Natural killer cell (primary cell): ENCODE measurements at regions not wholly inside any gene's neighbourhood (a gene's known extent, or its start where the extent isn't known, plus 50 kb on each side); places are given as distances from the start of the nearest gene placed in this dataset.

ENCODE experiments used
- ATAC-seq, 3 donors: fragments of 150-1000 bp in 2 of 3; fragments of 200-7000 bp in 1 of 3; cut with Tn5 transposase; 1 replicate in 1 of 3; 2 replicates in 2 of 3; pipeline ENCODE4 v1.10.0; 2021; ENCODE audit warnings: mild to moderate bottlenecking in 2 of 3, moderate library complexity in 2 of 3
- DNase-seq, 2 donors: peaks; one replicate each; pipeline versions ENCODE4 v3.0.0 to v3.0.0-alpha.2; 2013 to 2021; ENCODE audit warnings: mixed read lengths in 1 of 2
- H3K27ac ChIP-seq: one replicate; pipeline ENCODE4 v1.5.1; 2013; ENCODE audit warnings: mild to moderate bottlenecking, low read length
- H3K27me3 ChIP-seq: one replicate; pipeline ENCODE4 v1.6.1; 2013; ENCODE audit warnings: low read length; ENCODE audit not compliant: control insufficient read depth, insufficient read depth
- H3K36me3 ChIP-seq: one replicate; pipeline ENCODE4 v1.6.1; 2013; ENCODE audit warnings: low read length; ENCODE audit not compliant: control insufficient read depth, insufficient read depth
- H3K4me1 ChIP-seq: one replicate; pipeline ENCODE4 v1.6.1; 2013; ENCODE audit warnings: low read length; ENCODE audit not compliant: control insufficient read depth, insufficient read depth
- H3K4me3 ChIP-seq: one replicate; pipeline ENCODE4 v1.5.1; 2013; ENCODE audit warnings: low read length
- H3K9me3 ChIP-seq: one replicate; pipeline ENCODE4 v1.6.1; 2013; ENCODE audit warnings: low read length; ENCODE audit not compliant: control insufficient read depth, insufficient read depth
- H3K27ac Mint-ChIP-seq, 2 donors: one replicate each; pipeline ENCODE4 v1.8.0; 2022; ENCODE audit warnings: mild to moderate bottlenecking in 2 of 2, mixed read lengths in 2 of 2, moderate library complexity in 1 of 2
- H3K27me3 Mint-ChIP-seq, 2 donors: one replicate each; pipeline ENCODE4 v1.8.0; 2022; ENCODE audit warnings: low read depth in 2 of 2, mixed read lengths in 2 of 2
- H3K36me3 Mint-ChIP-seq: one replicate; pipeline ENCODE4 v1.8.0; 2022; ENCODE audit warnings: mixed read lengths
- H3K4me1 Mint-ChIP-seq, 2 donors: one replicate each; pipeline ENCODE4 v1.8.0; 2022; ENCODE audit warnings: mixed read lengths in 2 of 2
- H3K4me3 Mint-ChIP-seq: one replicate; pipeline ENCODE4 v1.8.0; 2022; ENCODE audit warnings: mild to moderate bottlenecking, moderate library complexity, mixed read lengths
- H3K9me3 Mint-ChIP-seq, 2 donors: one replicate each; pipeline ENCODE4 v1.8.0; 2022; ENCODE audit warnings: mixed read lengths in 2 of 2
- WGBS: methylation state at CpG from one replicate; pipeline ENCODE4 v1.1.7; 2013; ENCODE audit warnings: missing lambda C conversion rate; ENCODE audit not compliant: insufficient coverage; 5-methylcytosine and 5-hydroxymethylcytosine counted together
- intact Hi-C: fragments of 100-400 bp; cut with micrococcal nuclease; formaldehyde crosslinking; loops from one replicate; pipeline ENCODE4 v1.14.2; 2022
- TF ChIP-seq, protein P1 (sequence below): fragments of 200-600 bp; IDR thresholded peaks from one replicate; pipeline ENCODE4 v1.8.0; 2022; ENCODE audit warnings: antibody characterized with exemption

DNA sequence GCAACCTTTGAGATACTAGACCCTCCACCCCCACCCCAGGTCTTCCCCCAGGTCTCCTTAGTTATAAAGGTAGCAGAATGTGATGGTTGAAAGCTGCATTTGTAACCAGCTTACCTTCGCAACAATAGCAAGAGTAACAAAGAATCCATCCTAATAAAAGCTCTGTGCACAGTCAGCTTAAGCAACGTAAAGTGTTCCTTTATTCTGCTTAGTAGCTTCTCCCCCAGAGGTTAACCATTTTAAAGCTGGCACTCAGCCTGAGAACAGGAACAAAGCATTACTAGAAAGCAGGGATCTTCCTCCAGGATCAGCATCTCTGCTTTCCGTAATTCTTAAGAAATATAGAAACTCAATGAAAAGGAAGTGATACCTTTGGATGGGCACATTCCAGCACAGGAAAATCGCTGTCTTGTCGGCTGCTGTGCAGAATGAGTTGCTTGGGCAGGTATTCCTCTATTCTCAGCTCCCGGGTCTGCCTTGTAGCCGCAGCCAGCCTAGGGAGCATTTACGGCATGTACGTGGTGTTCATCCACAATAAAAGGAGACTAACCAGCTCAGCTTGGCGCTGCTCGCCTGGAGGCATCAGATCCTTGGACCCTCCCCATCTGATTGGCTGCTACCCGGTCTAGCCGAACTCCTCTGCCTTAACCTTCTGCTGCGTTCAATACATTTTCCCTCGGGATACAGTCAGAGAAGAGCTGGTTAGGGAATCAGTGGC lies 113.0 kb upstream of the TLR3 start:
- intact Hi-C loops: no loop called here
- no peaks in the 10 kb centered on the region for H3K27me3 ChIP-seq
- WGBS: 89% methylated on average over 15 of the region's 15 CpGs
- TF ChIP-seq, protein P1, sequence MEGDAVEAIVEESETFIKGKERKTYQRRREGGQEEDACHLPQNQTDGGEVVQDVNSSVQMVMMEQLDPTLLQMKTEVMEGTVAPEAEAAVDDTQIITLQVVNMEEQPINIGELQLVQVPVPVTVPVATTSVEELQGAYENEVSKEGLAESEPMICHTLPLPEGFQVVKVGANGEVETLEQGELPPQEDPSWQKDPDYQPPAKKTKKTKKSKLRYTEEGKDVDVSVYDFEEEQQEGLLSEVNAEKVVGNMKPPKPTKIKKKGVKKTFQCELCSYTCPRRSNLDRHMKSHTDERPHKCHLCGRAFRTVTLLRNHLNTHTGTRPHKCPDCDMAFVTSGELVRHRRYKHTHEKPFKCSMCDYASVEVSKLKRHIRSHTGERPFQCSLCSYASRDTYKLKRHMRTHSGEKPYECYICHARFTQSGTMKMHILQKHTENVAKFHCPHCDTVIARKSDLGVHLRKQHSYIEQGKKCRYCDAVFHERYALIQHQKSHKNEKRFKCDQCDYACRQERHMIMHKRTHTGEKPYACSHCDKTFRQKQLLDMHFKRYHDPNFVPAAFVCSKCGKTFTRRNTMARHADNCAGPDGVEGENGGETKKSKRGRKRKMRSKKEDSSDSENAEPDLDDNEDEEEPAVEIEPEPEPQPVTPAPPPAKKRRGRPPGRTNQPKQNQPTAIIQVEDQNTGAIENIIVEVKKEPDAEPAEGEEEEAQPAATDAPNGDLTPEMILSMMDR: no peak
- peaks cover 6% of the 10 kb centered on the region for H3K36me3 Mint-ChIP-seq
- no peak overlapping the region for H3K27ac ChIP-seq
- H3K4me1 ChIP-seq: no peaks in the 10 kb centered on the region
- no peak for ATAC-seq
- no peak for DNase-seq
- no peaks in the 10 kb centered on the region for H3K36me3 ChIP-seq
- H3K27me3 Mint-ChIP-seq: peaks cover 23 to 26% of the 10 kb centered on the region in 2 donors
- no peaks in the 10 kb centered on the region for H3K4me1 Mint-ChIP-seq
- no peaks in the 10 kb centered on the region for H3K9me3 ChIP-seq
- no peak overlapping the region for H3K27ac Mint-ChIP-seq
- H3K4me3 ChIP-seq: no peak overlapping the region
- H3K4me3 Mint-ChIP-seq: no peak overlapping the region
- H3K9me3 Mint-ChIP-seq: no peaks in the 10 kb centered on the region

DNA sequence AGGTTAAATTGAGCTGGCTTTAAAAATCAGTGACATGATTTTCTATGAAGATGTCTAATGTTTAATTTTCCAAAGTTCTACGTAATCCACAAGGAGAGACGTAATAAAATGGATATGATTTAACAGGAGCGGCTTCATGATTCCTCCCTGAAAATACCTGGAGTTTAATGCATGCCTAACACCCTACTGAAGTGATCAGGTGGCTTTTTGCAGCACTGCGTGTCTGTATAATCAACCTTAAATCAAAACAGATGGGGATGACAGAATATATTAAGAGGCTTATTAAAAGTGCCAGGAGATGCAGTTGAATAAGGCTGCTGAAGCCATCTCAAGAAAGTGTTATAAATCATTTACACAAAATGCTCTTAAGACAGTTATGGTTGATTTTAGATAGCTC lies 112.4 kb upstream of the TLR3 start:
- no peaks in the 10 kb centered on the region for H3K9me3 Mint-ChIP-seq
- H3K27ac Mint-ChIP-seq: no peak overlapping the region
- WGBS: 96% methylated on average over 3 of the region's 4 CpGs
- intact Hi-C loops: no loop called here
- Histone ChIP-seq H3K36me3 (no peaks in the 10 kb centered on the region), H3K27ac (no peak overlapping the region), H3K4me1 (no peaks in the 10 kb centered on the region), H3K9me3 (no peaks in the 10 kb centered on the region), H3K27me3 (no peaks in the 10 kb centered on the region), H3K4me3 (no peak overlapping the region)
- TF ChIP-seq, protein P1: no peak
- H3K4me1 Mint-ChIP-seq: no peaks in the 10 kb centered on the region
- peaks cover 23 to 26% of the 10 kb centered on the region in 2 donors for H3K27me3 Mint-ChIP-seq
- H3K36me3 Mint-ChIP-seq: peaks cover 6% of the 10 kb centered on the region
- ATAC-seq: no peak
- no peak for DNase-seq
- no peak overlapping the region for H3K4me3 Mint-ChIP-seq

DNA sequence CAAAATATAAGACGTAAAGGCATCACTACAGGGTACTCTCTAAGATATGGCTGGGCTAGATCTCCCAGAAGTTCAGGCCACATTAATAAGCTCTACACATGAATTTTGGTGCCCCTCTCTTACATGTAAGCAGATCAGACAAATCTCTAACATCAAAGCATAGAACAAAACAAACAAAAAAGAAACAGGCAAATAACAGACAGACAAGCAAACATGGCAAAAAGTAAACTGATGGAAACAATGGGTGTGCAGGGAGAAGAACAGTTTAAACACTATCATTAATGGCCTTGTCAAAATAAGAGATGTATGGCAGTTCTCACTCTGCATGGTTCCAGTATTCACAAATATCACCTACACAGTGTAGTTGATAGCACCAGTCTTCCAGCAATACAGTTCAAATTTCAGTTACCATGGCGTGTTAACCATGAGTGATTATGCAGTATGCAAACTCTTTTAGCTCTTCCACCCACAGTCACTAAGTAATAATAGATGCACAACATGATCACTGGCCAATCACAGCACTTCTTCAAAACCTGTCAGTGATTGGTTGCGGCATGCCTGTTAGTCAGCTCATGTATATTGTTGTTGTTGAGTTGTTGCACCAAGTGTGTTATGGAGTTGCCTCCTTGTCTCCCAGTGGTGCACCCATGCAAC lies 110.7 kb upstream of the TLR3 start:
- H3K36me3 Mint-ChIP-seq: peaks cover 6% of the 10 kb centered on the region
- DNase-seq (no peak), ATAC-seq (no peak)
- no peaks in the 10 kb centered on the region for H3K9me3 Mint-ChIP-seq
- H3K4me1 Mint-ChIP-seq: no peaks in the 10 kb centered on the region
- Histone ChIP-seq H3K36me3 (no peaks in the 10 kb centered on the region), H3K4me1 (no peaks in the 10 kb centered on the region), H3K27ac (no peak overlapping the region), H3K27me3 (no peaks in the 10 kb centered on the region), H3K9me3 (no peaks in the 10 kb centered on the region), H3K4me3 (no peak overlapping the region)
- H3K27me3 Mint-ChIP-seq: peaks cover 23 to 28% of the 10 kb centered on the region in 2 donors
- WGBS: 91% methylated on average over 2 of the region's 3 CpGs
- H3K27ac Mint-ChIP-seq: no peak overlapping the region
- intact Hi-C loops: no loop called here
- H3K4me3 Mint-ChIP-seq: no peak overlapping the region
- TF ChIP-seq, protein P1: no peak
